GM12874 (cell line): ENCODE measurements at regions not wholly inside any gene's neighbourhood (a gene's known extent, or its start where the extent isn't known, plus 50 kb on each side); places are given as distances from the start of the nearest gene placed in this dataset.

Experiments used
- TF ChIP-seq, protein P1 (sequence below): IDR thresholded peaks from 2 replicates; pipeline ENCODE4 v1.5.1; 2011; ENCODE audit warnings: low read depth, mild to moderate bottlenecking, control low read depth, low read length, moderate library complexity; ENCODE audit not compliant: insufficient read depth

GRCh38 chr12:28631831-28632230 is 441.6 kb downstream of the CCDC91 start:
- TF ChIP-seq, protein P1, sequence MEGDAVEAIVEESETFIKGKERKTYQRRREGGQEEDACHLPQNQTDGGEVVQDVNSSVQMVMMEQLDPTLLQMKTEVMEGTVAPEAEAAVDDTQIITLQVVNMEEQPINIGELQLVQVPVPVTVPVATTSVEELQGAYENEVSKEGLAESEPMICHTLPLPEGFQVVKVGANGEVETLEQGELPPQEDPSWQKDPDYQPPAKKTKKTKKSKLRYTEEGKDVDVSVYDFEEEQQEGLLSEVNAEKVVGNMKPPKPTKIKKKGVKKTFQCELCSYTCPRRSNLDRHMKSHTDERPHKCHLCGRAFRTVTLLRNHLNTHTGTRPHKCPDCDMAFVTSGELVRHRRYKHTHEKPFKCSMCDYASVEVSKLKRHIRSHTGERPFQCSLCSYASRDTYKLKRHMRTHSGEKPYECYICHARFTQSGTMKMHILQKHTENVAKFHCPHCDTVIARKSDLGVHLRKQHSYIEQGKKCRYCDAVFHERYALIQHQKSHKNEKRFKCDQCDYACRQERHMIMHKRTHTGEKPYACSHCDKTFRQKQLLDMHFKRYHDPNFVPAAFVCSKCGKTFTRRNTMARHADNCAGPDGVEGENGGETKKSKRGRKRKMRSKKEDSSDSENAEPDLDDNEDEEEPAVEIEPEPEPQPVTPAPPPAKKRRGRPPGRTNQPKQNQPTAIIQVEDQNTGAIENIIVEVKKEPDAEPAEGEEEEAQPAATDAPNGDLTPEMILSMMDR, result no peak

GRCh38 chr12:28640519-28640918 is 450.3 kb downstream of the CCDC91 start:
- TF ChIP-seq, protein P1, result no peak

GRCh38 chr12:28645436-28645835 is 455.2 kb downstream of the CCDC91 start:
- TF ChIP-seq, protein P1, result no peak

DNA sequence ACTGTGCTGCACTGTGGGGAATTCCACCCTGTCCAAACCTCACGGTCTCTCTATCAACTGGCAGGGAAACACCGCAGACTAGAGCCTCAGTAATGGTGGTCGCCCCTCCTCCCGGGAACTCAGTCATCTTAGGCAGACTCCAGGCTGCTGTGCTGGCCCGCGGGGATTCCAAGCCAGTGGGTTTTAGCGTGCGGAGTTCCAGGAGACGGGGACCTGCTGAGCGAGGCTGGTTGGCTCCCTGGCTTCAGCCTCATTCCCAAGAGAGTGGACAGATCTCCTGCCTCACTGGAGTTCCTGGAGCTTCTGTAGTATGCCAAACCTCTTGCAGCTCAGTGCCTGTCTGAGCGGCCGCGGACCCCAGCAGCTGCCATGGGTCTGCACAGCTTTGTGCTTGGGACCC is 455.6 kb downstream of the CCDC91 start:
- TF ChIP-seq, protein P1, result no peak

GRCh38 chr12:28650906-28651305 is 460.6 kb downstream of the CCDC91 start:
- TF ChIP-seq, protein P1, result no peak

- TF ChIP-seq, protein P1, result no peak
Measured at GRCh38 chr12:28652239-28652638, 462.0 kb downstream of the CCDC91 start.

GRCh38 chr12:28681980-28682379 is 467.1 kb upstream of the FAR2 start:
- TF ChIP-seq, protein P1, result no peak

DNA sequence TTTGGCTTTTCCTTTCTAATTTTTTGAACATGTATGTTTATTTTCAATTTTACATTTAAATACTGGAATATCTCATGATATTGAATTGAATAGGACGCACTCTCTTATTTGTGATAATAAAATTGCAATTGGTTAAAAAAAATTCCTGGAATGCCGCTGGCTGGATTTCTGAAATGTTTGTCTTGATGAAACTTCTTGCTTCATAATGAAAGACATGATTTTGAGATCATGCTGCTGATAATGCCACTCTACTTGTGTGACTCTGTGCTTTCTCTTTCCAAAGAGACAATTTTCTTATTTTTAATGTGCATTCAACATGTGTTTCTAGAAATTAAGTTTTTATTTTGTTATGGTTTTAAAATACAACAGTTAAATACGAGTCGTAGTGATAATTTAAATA is 465.7 kb upstream of the FAR2 start:
- TF ChIP-seq, protein P1, result no peak
